ENCODE measurements at regions not wholly inside any gene's neighbourhood (a gene's known extent, or its start where the extent isn't known, plus 50 kb on each side); places are given as distances from the start of the nearest gene placed in this dataset.

- TF ChIP-seq GABPA (IDR thresholded peaks at IDR 0.05; ENCODE audit: low read depth) (no peak), GATA2 (CRISPR knock-in tag; IDR thresholded peaks at IDR 0.05) (no peak), YY1 (IDR thresholded peaks at IDR 0.05; ENCODE audit: low read depth) (no peak), EP300 (IDR thresholded peaks at IDR 0.05; ENCODE audit: borderline replicate concordance in 1 of 2, low read depth in 1 of 2, low read length in 1 of 2) (no peak), REST (IDR thresholded peaks at IDR 0.05; ENCODE audit: low read depth, low read length) (no peak)
- TF ChIP-seq, protein P1, sequence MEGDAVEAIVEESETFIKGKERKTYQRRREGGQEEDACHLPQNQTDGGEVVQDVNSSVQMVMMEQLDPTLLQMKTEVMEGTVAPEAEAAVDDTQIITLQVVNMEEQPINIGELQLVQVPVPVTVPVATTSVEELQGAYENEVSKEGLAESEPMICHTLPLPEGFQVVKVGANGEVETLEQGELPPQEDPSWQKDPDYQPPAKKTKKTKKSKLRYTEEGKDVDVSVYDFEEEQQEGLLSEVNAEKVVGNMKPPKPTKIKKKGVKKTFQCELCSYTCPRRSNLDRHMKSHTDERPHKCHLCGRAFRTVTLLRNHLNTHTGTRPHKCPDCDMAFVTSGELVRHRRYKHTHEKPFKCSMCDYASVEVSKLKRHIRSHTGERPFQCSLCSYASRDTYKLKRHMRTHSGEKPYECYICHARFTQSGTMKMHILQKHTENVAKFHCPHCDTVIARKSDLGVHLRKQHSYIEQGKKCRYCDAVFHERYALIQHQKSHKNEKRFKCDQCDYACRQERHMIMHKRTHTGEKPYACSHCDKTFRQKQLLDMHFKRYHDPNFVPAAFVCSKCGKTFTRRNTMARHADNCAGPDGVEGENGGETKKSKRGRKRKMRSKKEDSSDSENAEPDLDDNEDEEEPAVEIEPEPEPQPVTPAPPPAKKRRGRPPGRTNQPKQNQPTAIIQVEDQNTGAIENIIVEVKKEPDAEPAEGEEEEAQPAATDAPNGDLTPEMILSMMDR (IDR thresholded peaks at IDR 0.05) = no peak
- TF ChIP-seq, protein P2, sequence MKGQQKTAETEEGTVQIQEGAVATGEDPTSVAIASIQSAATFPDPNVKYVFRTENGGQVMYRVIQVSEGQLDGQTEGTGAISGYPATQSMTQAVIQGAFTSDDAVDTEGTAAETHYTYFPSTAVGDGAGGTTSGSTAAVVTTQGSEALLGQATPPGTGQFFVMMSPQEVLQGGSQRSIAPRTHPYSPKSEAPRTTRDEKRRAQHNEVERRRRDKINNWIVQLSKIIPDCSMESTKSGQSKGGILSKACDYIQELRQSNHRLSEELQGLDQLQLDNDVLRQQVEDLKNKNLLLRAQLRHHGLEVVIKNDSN (IDR thresholded peaks at IDR 0.05; ENCODE audit: borderline replicate concordance, low read depth) = no peak
Observed at GRCh38 chrX:11887175-11887574, 129.1 kb downstream of the MSL3 start.
